Cerebellar cortex (tissue), 1 donor: ENCODE measurements at regions not wholly inside any gene's neighbourhood (a gene's known extent, or its start where the extent isn't known, plus 50 kb on each side); places are given as distances from the start of the nearest gene placed in this dataset.
"Not testable (repeated sequence)": the region's sequence is repeated elsewhere in the genome, so short reads cannot be mapped to it uniquely, and the experiment has no call there.

ENCODE experiments used
- DNase-seq: peaks from one replicate; pipeline ENCODE4 v3.0.0-alpha.2; 2015; ENCODE audit warnings: low spot score

DNA sequence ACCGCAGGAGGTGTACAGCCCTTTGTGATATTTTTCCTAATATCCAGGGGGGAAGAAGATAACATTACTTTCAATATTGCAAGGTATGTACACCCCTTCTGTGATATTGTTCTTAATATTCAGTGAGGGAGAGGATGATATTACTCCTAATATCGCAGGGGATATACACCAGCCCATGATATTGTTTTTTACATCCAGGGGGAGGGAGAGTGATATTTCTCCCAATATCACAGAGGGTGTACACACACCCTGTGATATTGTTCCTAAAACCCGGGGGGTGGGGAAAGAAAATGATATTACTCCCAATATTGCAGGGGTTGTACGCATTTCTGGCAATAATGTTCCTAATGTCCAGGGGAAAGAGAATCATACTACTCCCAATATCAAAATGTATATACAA lies 58.0 kb upstream of the SLC25A48 start:
- no peak for DNase-seq

DNA sequence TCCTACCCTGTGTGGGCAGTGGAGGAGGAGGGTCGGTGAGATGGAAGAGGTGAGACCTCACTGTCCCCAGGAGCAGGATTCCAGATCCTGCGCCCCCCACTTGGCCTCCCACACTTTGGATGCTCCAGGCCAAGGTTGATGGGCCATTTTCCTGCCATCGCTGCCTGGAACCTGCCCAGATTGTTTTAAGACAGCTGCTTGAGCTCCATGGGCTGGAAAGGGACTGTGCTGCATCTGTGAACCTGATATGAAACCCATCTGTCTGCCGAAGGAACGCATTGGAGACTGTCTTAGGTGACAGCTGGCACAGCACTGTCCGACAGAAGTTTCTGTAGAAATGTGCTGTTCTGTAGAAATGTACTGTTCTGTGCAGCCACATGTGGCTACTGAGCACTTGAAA lies 72.7 kb upstream of the SLC25A48 start:
- no peak for DNase-seq

DNA sequence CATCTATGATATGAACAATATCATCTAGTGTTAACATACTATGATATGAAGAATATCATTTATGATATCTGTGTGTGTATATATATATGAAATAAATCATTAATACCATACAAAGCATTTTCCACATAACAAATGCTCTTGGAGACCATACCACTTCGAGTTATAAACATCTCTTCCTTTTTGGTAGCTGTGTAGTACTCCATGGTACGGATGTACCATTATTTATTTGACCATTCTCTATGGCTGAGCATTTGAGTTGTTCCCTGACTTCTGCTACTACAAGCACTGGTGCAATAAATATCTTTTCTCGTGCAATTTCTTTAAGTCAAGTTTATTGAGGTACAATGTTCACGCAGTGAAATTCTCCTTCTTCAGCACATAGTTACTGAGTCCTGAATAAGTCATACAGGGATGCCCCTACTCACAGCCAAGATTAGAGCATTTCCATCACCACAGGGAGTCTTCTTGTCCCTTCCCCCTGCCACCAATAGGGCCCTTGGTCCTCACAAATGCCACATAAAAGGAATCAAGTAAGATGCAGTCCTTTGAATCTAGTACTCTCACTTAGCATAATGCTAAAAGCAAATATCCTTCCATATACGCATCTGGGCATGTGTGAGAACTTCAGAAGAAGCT lies 75.2 kb upstream of the SLC25A48 start:
- no peak for DNase-seq

DNA sequence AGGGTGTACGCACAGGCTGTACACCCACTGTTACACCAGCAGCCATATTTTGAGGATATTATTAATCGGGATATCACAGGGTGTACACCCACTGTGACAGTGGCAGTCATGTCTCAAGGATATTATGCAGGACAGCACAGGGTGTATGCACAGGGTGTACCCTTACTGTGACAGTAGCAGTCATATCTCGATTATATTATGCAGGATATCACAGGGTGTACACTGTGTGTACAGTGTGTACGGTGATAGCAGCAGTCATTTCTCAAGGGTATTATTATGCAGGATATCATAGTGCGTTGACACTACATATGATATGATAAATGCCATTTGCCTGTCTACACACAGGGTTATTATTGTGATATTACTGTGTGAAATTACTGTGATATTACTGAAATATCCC lies 80.5 kb upstream of the SLC25A48 start:
- DNase-seq: no peak

DNA sequence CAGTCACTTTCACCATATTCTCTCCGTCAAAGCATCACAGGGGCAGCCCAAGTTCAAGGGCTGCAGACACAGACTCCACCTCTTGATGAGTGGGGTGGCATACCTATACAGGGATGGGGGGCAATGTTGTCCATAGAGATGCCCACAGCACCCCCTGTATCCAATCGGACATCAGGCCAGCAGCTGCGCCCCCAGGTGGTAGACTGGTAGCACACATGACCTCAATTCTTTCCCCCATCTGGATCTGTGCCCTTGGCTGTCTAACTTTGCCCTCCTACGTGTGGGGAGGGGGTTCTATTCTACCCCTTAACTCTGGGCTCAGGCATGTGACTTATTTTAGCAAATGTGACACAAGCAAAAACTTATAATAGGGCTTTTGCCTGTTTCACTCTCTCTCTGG lies 84.0 kb upstream of the SLC25A48 start:
- no peak for DNase-seq

DNA sequence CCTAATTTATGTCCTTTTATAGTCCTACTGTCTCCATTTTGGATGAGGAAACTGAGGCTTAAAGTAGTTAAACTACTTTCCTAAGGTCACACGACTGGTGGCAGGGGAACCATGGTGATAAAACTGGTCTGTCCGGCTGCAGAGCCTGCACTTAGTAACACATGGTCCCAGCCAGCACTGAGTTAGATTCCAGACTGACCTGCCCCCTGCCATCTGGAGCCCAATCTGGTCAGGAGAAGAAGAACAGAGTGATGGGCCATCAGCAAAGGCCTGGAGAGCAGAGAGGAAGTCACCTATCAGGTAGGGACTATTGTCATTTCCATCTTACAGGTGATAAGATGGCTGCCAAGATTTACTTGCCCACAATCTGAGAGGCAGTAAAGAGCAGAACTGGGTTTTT lies 86.6 kb upstream of the SLC25A48 start:
- DNase-seq: peak; percentile 46

DNA sequence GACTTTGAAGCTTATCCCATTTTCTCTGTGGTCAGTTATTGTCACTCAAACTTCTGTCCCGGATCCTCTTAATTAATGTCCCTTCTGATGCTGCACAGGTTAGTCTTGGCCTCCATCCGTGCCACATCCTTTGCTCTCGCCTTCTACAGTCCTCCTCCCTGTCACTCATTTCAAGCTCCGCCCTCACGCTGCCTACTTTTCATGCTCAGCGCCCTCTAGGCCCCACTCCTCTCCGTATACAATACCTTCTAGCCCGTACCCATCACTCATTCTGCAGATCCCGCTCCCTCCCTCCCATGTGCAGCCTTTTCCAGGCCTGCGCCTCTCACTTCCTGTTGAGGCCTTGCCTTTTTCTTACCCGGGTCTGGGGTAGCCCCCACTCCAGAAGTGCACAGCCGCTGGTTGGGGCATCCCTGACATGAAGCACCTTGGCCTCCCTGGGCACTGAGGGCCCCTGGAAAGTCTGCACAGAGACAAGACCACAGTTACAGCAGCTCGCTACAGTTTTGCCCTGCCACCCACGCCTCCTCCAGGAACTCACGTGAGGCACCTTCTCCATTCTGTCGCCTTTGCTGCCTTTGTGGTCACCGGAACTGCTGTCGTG lies 88.5 kb upstream of the SLC25A48 start:
- DNase-seq: no peak

DNA sequence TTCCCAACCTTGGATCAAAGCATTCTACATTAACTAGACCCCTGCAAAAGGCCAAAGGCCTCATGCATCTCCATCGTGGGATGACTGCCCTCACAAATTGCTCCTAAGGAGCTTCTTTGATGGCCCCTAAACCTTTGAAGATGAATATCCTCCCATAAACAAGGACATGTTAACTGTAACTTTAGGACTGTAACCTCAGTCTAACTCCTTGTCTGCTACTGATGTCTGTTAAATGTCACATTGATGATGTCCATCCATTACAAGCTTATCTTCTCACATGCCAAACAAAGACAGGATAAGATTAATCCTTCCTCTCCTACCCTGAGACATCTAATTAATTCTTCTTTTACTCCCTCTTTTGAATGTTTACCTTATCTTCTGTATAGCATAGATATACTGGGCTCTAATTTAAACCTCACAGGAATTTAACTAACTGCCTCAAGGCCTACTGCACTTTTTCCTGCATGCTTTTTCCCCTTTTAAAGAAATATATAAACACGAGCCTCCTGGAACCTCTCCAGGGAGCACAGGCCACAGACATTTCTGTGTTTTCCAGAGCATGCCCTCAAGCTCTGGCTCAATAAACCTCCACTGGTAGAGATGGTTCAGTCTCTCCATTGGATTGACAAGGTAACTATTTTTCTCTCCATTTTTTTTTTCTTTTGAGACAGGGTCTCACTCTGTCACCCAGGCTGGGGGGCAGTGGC lies 90.6 kb upstream of the SLC25A48 start:
- no peak for DNase-seq

DNA sequence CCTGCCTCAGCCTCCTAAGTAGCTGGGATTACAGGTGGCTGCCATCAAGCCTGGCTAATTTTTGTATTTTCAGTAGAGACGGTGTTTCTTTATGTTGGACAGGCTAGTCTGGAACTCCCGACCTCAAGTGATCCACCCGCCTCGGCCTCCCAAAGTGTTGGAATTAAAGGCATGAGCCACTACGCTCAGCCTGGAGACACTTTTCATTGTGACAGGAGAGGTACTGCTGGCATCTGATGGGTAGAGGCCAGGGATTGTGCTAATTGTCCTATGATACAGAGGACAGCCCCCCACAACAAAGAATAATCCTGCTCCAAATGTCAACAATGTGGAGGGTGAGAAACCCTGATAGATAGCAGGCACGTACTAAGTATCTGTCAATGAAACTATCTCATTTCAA lies 91.3 kb upstream of the SLC25A48 start:
- no peak for DNase-seq

DNA sequence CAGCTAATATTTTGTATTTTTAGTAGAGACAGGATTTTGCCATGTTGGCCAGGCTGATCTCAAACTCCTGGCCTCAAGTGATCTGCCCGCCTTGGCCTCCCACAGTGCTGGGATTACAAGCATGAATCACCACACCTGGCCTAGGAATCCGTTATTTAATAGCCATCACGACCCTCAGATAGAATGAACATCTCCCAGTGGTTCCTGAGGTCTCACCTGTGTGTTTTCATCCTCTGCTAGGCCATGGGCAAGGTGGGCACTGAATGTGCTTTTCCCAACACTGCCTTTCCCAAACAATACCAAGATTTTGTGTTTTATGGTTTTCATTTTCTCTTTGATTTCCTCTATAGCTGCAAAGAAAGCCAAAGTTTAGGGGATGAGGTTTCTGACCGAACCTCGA lies 92.2 kb upstream of the SLC25A48 start:
- DNase-seq: not testable (repeated sequence)

DNA sequence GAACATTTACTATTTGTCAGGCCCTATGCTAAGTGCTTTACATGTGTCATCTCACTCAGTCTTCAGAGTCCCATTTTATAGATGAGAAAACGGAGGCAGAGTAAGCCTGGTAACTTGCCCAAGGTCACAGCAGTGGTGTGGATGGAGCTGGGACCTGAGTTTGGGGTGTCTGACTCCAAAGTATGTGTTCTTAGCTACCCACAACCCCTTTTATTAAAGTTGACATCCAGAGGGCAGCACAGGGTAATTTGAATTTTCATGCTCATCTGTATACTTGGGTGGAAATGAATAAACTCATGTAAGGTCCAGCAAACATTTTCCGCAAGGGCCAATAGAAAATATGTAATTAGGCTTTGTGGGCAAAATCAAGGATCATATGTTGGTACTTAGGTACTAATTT lies 93.4 kb upstream of the SLC25A48 start:
- DNase-seq: no peak

DNA sequence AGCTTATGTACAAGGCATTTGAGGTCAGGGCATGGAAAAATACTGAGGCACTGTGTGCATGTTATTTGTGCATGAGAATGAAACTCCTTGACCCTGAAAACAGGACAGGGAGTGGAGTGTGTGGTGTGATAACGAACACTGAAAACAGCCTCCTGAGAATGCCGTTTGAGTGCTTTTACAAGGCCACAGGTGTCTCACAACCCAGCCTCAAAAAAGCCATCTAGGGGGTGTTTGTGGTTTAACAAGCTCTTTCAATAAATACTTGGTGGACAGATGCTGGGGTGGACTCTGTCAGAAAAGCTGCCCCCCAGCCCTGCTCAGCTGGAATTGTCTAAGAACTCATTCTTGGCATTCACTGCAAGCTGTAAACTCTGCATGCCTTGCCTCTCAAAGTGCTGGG lies 94.0 kb upstream of the SLC25A48 start:
- no peak for DNase-seq

DNA sequence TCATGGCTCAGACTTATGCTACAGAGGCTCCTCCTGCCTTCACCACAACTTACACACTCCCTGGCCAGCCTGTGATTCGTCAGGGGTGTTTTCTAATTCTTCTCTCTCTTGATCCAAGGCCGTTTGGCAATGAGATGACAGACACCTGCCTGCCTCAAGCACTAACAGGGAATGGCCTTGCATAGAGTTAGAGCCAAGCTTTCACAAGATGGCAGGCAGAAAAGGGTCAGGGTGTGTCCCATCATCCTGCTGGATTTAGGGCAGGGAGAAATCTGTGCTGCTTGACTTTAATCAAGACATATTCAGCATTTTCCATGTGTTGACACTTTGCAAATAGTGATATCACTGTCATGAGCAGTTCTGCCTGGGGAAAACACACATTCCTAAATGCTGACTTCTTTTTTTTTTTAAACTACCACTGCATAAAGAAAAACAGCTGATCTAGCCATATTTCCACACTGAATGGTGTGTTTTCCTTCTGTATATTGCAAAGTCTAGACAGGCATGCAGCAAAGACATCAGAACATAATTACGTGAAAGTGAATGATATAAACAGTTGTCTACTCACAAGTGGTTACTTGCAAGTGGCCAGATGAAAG lies 95.0 kb upstream of the SLC25A48 start:
- DNase-seq: no peak

DNA sequence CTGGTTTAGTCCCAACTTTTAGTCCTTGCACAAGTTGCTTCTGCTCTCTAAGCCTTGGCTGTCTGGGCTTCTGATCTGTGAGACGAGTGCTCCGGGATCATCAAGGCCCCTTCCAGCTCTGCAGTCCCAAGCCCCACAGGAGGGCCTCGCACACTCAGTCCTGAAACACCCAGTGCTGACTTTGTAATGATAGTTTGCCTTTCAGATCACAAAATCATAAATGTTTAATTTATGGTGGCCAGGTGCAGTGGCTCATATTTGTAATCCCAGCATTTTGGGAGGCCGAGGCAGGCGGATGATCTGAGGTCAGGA lies 95.9 kb upstream of the SLC25A48 start:
- no peak for DNase-seq

DNA sequence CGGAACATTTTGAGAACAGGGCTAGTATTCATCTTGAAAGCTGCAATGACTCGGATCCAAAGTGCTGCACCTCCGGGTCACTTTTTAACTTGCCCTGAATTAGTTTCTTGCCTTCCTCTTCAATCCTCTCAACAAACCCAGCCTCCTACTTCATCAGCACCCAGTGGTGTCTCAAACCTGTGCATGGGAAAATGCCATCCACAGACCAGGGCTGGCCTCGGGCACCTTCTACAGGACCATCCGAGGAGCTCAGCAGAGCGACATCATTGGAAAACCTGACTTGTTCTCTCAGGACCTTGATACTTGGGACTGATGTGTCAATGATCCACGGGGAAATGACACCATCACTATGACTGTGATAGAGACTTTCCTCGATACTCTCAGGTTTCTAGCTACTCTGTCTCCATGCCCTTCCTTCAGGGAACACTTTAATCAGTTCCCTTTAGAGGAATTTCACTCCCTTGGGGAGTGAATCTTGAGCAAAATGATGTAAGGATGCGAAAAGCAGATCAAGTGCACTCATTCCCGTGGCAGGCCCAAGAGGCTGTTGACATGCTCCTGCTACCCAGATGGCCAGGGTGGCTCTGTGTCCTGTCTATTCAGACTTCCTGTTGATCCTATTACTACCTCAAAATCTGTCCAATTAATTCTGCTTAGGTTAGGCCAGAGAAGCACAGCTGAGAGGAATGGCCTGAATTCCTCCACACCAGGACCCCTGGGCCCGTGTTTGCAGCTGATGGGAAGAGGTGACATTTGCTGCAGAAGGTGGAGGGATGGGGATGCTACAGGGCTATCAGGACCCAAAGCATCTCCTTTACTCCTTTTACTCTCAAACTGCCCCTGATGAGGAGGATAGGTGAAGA lies 96.5 kb upstream of the SLC25A48 start:
- DNase-seq: peak; percentile 61

DNA sequence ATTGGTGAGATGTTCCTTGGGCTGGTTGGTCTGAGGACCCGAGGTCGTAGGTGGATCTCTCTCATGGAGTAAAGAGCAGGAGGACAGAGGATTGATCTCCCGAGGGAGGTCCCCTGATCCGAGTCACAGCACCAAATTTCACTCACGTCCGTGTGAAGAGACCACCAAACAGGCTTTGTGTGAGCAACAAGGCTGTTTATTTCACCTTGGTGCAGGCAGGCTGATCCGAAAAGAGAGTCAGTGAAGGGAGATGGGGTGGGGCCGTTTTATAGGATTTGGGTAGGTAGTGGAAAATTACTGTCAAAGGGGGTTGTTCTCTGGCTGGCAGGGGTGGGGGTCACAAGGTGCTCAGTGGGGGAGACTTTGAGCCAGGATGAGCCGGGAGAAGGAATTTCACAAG lies 97.5 kb upstream of the SLC25A48 start:
- DNase-seq: not testable (repeated sequence)

DNA sequence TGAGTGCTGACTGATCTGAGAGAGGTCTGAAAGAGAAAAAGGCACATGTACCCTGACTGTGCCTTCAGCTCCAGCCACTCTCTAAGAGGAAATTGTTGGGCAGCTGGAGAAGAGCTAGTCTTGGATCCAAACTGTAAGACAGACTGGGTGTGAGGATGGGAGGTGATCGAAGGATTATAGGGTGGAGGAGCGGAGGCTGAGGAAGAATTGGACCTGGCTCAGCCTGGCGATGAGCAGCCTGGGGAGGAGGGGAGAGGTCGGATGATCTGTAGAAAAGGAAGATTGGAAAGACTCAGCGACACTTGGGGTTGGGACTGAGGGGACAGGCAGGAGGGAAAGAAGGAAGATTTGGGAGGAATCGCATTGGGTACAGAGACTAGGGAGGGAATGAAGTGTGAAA lies 98.6 kb upstream of the SLC25A48 start:
- DNase-seq: no peak

DNA sequence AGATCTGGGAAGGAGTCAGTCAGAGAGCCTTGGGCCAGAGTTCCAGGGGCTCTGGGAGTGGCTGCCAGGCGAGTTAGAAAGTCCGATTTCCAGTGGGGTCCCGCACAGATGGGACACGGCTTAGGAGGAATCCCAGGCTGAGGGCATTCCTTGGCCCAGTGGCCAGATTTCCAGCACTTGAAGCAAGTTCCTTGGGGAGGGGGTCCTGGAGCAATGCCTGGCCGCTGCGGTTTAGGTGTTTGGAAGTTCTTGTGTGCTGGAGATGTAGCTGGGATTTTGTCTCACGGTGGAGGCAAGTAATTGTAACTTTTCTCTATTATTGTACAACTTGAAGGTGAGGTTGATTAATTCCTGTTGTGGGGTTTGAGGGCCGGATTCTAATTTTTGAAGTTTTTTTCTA lies 99.5 kb upstream of the SLC25A48 start:
- not testable (repeated sequence) for DNase-seq

DNA sequence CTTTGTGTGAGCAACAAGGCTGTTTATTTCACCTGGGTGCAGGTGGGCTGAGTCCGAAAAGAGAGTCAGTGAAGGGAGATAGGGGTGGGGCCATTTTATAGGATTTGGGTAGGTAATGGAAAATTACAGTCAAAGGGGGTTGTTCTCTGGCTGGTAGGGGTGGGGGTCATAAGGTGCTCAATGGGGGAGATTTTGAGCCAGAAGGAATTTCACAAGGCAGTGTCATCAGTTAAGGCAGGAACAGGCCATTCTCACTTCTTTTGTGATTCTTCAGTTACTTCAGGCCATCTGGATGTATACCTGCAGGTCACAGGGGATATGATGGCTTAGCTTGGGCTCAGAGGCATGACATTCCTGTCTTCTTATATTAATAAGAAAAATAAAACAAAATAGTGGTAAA lies 103.4 kb upstream of the SLC25A48 start:
- not testable (repeated sequence) for DNase-seq

DNA sequence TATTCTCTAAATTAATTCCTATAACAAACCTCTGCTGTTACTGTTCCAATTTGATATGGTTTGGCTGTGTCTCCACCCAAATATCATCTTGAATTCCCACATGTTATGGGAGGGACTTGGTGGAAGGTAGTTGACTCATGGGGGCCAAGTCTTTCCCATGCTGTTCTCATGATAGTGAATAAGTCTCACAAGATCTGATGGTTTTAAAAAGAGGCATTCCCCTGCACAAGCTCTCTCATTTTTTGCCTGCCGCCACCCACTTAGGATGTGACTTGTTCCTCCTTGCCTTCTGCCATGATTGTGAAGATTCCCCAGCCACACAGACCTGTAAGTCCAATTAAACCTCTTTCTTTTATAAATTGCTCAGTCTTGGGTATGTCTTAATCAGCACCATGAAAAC lies 104.3 kb upstream of the SLC25A48 start:
- DNase-seq: not testable (repeated sequence)

DNA sequence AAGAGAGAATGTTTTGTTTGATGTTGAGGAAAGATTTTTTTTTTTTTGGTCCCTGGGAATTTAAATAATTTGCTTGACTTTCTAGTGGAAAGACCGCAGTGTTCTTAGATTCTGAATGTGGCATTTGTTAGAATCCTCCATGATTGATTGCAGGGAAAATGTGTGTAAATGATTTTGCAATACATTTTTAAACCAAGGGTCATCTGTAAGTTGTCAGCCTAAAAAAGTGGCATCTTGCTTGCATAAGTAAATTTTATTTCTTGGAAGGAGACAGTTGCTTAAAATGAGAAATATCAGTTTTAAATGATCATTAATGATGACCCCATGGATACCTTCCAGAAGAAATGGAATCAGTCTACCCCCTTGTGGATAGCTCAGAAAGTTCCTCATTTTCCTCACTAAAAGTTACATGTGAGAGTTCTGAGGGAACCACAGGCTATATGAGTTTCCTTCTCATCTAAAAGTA lies 105.1 kb upstream of the SLC25A48 start:
- DNase-seq: peak; percentile 11

DNA sequence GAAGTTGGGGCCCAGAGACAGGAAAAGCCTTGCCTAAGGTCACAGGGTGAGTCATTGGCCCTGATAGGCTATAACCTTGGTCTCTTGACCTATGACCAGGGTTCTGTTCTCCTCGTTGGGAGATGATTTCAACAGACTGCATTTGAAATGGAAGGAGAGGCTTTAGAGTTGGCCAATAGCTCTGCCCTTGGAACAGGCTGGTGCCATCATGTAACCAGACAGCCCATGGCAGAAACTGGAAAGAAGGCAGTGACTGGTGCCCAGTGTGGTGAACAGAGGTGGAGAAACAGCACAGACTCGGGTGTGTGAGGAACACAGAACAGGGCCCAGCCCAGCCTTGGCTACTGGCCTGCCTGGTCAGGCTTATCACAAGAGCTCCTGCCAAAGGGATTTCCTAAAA lies 109.8 kb upstream of the SLC25A48 start:
- no peak for DNase-seq
